ENCODE measurements at regions not wholly inside any gene's neighbourhood (a gene's known extent, or its start where the extent isn't known, plus 50 kb on each side); places are given as distances from the start of the nearest gene placed in this dataset.
A peak's percentile ranks its signal among the peaks of the same experiment; 100 is the strongest.

DNA sequence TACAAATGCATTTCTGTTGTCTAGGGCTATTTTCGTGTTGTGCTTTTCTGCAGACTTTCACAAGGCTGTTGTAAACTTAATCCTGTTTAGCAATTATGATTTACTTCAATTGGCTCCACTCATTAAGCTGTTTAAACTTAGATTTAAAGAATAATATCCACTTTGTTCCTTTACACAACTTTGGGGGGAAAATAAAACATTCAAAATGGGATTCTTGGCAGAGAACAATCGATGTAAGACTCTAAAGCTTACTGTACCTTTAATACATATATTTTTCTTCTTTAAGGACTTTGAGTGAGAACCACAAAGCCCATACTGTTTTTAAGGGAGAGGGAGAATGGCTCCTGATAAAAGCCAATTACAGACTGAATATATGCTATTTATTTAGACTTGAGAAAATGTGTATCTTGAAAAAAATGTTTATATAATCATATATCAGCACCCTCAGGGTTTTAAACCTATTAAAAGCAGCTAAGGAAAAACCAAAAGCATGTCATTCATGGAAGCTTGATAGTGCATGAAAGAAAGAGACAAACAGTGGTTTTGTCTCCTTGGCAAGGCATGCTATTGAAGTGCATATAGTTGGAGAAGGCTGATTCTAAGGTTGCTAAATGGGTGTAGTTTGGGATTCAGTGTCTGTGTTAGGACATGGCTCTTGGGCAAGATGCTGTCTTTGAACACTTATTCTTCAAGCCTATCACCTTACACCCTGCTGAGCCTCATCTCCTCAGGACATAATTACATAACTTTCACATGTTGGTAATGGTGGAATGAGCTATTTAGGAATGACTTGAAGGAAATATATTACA is 293.4 kb upstream of the TBC1D5 start:
- no peak for DNase-seq

DNA sequence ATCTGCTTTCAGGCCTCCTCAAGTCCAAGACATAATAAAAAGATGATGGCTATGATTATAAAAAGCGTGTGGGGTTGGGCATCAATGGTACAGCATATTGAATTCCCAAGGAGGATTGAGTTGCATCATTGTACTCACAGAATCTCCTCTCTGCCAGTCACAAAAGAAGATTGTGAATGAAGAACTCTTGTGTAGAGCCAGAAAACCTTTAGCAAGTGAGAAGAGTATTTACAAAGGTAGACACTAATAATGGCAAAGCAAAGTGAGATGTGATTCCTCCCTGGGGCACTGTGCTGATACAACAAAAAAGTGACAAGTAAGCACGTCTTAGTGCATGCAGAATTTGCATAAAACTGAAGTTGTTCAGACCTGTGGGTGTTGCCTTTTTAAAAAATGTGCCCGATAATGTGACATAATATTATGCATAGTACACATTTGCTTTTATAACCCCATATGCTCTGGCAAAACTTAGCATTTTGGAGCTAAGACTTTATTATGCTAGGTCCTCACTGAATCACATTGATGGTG is 291.2 kb upstream of the TBC1D5 start:
- no peak for DNase-seq

DNA sequence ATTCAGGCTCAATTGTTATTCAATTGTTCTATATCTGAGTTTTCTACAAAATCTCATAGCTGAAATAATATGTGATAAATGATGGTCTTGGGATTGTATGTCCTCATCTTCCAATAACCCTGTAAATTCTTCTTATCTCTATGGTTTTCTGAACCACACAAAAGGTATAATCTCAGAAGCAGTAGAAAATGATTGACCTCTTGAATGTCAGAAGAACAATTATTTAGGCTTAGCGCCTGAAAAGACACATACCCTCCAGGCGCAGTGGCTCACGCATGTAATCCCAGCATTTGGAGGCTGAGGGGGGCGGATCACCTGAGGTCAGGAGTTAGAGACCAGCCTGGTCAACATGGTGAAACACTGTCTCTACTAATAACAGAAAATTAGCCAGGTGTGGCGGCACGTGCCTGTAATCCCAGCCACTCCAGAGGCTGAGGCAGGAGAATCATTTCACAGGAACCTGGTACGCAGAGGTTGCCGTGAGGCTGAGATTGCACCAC is 288.0 kb upstream of the TBC1D5 start:
- no peak for DNase-seq

DNA sequence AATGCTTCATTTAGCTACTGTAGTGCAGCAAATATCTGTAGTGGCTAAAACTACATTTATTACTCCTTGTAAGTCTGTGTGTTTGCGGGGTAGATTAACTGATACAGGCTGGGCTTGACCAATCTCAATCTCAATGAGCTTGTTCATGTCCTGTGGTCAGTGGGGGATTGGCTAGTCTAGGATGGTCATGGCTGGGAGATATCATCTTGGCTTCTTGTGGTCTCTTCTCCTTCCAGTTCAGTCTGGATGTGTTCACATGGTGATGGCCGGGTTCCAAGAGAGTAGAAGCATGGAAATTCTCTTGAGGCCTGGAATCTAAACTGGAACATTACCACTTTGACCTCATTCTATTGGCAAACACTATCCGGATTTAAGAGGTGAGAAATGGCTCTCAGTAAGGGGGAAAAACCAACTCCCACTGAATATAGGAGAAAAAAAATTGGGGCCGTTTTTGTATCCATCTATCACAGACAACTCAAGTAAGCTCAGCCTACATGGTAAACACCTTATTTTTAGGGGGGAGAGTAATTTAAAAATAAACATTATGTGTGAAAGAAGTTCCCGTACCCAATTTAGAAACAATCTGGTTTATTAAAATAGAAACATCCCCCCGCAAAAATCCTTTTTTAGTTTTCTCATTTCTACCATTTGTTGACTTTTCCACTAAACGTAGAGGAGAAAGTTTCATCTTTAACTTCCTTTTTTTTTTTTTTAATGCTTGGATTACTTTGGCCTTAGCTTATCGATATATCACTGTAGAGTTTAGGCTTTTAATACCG is 284.9 kb upstream of the TBC1D5 start:
- DNase-seq, result peak; percentile 51

DNA sequence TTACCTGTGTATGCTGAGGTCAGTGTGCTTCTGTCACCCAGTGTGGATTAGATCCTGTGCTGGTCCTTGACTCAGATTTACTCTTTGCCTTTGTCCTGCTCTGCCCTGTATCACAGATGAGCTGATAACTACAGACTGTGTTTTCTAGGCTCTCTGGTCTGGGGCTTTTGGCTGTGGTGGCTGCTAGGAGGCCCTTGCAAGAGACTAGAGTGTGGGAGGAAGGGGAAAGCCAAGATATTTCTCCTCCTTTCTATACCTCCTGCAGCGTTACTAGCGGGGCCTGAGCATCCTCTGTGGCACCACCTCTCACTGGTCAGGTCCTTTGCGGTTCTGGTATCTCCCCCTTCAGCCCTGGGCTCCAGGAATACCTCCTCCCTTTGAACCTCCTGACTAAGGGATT is 282.3 kb upstream of the TBC1D5 start:
- no peak for DNase-seq

DNA sequence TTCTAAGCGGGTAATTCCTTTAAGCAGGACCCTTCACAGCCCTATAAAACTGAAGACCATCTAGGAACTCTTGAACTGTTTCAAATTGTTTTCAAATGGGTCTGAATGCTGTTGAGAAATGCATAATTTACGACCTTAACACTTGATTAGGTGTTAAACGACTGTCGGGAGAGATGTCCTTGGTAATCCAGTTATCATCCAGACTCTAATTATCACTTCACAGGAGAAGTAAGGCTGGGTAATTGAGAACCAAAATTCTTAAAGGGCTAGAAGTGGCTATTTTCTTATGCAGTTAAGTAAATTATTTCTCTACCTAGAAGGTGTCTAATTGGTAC is 276.7 kb upstream of the TBC1D5 start:
- no peak for DNase-seq

DNA sequence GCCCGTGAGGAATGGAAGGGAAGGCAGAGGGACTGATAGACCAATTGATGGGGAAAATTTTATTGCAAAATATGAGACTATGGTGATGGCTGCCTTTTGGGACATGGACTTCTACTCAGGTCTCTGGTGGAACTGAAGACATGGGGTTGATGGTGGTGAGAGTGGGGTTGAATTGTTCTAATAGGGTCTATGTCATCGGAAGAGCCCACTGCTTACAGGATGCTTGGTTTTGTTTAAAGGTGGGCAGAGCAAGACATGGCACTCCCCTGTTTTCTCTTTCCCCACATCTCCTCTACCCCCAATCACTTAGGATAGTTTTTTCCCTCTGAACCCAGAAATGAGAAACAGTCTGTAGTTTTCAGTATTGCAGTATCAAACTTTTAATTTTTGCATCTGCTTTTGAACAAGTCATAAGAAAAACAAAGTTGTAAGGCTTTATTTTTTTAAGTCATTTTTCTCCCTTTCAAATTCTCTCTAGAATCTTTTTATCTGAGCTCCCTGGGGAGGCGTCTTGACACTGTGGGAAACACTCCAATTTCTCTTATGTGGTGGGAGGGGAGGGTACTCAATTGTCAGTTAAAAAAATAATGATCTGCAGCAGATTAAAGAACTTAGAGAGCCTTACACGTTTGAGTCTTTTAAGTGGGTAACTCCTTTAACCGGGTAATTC is 276.2 kb upstream of the TBC1D5 start:
- peak; percentile 62 for DNase-seq

DNA sequence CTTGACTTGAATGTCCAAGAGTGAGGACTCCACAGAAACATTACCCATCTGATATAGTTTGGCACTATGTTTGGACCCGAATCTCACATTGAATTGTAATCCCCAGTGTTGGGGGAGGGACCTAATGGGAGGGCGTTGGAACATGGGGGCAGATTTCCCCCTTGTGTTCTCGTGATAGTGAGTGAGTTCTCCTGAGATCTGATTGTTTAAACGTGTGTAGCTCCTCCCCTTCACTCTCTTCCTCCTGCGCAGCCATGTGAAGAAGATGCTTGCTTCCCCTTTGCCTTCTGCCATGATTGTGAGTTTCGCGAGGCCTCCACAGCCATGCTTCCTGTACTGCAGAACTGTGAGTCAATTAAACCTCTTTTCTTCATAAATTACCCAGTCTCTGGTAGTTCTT is 273.9 kb upstream of the TBC1D5 start:
- no peak for DNase-seq

DNA sequence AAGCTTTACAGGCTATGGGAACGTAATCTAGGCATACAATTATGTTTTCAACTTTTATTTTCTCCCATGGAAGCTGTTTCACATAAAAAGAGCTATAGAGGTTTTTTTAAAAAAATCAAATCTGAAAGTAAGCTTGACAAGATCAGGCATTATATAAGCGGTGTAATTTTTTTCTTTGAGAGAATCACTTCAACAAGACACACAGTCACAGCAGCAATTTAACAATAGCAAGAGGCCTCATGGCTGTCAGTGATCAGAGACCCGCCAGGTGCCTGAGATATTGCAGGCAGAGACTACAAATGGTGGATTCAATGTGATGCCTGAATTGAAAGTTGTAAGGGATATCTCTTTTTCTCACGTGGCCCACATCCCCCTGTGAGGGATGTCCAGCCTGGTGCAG is 270.5 kb upstream of the TBC1D5 start:
- DNase-seq, result no peak

DNA sequence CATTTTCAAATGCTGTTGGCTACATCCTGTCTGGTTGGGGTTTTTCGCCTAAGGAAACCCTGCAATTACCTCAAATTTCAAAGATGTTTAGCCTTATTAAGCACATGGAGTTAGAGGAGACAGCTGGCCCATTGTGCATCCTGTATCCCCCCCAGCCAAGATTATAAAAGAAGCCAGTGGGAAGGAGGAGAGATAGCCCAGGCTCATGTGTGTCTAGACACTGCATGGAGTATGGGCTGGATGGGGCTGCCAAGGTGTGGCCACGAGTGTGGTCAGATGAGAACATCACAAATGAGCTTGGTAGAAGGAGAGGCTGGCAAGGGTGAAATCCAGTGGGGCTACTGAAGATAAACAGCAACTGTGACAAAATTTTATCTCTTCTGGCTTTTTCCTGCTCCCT is 270.0 kb upstream of the TBC1D5 start:
- DNase-seq, result no peak

DNA sequence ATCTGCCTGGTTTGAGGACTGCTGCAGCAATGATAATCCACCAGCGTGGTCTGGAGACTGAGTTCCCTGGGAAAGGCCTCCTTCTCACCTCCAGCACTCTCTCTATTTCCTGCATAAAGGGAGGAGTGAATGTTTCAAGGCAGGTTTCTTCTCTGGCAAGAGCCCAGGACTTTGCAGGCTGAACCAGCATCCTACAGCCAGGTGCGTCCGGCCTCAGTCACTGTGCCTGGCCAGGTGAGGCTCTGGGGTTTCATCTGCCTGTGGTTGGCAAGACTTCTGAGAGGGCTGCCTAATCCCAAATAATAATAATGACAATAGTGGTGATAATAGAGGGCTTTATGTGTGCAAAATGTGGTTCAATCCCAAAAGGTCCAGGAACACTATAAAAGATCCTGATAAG is 269.0 kb upstream of the TBC1D5 start:
- DNase-seq, result no peak

DNA sequence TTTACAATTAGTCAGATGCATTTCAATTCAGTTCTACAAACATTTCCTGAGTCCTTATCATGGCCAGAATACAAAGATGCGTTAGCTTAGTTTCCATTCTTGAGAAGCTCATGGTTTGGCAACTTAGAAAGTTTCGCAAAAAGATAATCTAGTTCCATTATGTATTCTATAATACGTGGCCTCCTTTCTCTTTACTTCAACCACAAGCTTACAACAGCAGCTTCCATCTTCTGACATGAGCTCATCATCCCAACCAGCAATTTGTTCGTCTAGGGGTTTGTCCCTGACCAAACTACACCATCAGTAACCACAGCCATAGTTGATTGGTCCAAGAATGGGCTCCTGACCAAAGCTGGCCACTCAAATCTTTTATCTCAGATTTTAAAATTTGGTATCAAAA is 267.6 kb upstream of the TBC1D5 start:
- no peak for DNase-seq

DNA sequence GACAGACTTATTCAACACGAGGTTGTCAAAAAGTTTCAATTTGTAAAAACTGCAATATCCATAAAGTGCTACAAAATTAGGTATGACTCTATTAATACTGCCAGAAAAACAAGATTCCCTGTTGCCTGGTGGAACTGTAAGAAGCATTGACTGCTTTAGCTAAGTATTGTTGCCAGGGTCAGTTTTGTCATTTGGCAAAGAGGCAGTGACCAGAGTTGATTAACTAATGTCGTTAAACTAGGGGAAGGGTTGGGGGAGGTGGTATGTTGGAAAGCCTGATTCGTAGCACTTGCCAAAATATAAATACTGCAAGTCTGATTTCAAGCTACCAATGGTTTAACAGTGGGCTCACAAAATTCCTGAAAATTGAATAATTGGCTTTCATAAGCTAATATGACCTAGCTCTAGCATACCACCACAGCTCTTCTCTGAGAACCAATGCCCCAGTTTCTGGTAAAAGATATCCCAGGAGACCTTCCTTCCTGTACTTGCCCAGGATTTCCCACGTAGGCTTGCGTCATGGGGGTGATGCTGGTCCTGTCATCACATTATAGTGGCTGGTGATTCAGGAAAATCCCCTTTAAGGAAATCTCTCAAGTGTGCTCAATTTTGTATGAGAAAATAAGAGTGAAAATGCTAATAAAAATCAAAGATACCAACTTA is 266.4 kb upstream of the TBC1D5 start:
- DNase-seq, result peak; percentile 84

DNA sequence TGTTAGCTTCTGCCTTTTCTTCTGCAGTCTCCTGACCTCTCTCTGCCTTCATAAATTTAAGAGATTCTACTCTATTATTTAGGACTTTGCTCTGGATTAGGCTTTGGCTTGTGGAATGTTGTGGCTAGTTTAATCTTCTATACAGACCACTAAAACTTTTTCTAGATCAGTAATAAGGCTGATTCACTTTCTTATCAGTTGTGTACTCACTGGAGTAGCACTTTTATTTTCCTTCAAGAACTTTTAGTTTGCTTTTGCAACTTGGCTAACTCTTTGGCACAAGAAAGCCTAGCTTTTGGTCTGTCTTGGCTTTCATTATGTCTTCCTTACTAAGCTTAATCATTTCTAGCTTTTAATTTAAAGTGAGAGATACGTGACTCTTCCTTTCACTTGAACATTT is 265.5 kb upstream of the TBC1D5 start:
- DNase-seq, result peak; percentile 32

DNA sequence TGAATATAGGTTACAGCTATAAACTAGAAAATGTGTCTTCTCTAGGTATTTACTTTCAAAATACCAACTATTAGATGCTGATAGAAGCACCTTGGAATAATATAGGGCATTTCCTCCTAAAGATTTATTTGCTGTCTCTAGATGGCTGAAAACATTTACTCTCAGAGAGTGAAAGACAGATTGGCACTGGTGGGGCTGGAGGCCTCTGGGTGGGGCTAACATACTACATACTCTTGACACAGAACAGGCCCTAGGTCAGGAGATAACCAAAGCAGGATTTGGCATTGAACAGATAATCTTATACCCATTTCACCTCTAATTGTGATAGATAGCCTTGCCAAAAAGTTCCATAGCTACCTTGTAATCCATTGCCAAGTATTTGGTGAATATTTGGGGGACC is 253.3 kb upstream of the TBC1D5 start:
- no peak for DNase-seq

DNA sequence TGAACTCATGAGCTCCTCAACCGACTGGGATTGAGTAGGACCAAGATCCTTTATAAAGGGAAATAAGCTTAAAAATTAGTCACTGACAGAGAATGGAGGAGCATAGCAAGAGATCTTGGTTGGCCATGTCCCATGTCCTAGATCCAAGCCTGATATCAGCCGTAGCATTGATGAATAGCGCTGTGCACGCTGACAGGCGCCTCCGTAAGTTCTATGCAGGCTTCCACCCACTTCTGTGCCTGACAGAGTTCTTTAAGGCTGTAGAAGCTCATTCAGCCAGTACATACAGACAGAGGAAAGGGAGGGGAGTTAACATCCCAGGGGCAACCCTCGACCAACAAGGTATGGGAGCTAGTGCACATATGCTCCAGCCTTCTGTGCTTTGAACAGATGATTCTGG is 251.7 kb upstream of the TBC1D5 start:
- DNase-seq, result no peak

DNA sequence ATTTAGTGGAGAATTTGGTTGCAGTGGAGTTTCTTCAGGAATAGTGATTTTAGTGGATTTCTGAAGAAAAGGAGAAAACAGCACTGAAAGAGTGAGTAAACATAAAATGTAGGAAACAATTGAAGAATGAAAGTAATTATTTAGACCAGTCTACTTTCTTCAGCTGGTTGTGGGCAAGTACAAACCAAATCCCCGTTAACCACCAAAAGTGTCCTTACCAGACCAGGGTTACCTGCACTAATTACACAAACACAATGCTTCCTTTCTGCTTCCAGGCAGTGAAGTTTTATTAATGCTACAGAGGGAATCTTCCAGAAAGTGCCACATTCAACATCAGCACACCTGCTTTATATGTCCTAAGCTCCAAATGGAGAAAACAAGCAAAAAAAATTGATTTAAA is 248.0 kb upstream of the TBC1D5 start:
- DNase-seq, result no peak

DNA sequence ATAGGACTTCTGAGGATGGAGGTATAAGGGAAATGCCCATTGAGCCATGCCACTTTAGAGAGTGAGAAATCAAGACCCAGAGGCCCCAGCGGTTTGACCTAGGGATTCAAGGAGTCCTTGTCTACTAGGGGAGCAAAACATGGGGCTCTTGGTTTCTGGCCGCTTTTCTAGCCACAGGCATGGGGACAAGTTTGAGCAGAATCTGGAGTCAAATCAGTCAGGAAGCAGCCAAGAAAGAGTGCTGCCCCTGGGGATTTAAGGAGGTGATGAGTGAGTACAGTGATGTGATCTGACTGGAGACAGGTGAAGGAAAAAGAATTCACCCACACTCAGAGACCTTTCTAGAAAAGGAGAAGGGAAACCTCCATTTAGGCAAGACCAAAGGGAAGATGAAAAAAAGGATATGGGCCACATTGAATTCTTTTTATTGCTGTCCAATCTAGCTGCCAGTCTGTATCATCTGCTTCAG is 244.0 kb upstream of the TBC1D5 start:
- no peak for DNase-seq

DNA sequence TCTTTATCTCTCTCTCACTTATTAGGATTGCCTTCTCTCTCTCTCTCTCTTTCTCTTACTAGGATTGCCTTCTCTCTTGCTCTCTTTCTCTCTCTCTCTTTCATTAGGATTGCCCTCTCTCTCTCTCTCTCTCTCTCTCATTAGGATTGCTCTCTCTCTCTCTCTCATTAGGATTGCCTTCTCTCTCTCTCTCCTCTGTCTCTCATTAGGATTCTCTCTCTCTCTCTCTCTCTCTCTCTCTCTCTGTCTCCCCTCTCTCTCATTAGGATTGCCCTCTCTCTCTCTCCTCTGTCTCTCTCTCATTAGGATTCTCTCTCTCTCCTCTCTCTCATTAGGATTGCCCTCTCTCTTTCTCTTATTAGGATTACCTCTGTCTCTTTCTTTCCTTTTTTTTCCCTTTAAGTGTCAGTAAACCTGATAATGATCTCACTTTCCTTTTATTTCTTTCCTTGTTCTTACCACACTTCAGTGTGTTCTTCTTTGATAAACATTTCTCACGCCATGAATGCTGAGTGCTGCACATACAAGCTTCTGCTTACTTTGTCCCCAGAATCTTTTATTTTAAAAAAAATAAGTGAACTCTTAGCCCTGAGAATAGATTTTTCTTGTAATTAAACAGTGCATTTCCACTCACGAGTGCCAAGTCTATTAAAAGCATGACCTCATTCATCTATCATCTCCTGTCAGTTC is 243.4 kb upstream of the TBC1D5 start:
- DNase-seq, result no peak

DNA sequence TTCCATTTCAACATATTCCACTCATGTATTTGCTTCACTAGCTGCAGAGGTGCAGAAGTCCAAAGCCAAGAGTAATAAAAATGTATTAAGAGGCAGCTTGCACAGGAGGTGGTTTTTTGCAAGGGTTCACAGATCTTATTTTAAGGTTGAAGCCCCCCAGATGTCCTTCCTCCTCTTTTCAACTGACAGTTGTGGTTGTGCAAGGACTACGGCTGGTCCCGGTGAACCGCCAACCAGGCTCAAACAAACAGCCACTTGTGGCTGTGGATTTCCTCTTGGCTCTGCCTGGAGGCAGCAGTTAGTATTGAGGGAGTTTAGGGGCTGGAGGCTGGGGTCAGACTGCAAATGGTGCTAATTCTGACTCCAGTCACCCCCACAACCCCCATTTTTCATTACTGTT is 240.7 kb upstream of the TBC1D5 start:
- DNase-seq, result no peak

DNA sequence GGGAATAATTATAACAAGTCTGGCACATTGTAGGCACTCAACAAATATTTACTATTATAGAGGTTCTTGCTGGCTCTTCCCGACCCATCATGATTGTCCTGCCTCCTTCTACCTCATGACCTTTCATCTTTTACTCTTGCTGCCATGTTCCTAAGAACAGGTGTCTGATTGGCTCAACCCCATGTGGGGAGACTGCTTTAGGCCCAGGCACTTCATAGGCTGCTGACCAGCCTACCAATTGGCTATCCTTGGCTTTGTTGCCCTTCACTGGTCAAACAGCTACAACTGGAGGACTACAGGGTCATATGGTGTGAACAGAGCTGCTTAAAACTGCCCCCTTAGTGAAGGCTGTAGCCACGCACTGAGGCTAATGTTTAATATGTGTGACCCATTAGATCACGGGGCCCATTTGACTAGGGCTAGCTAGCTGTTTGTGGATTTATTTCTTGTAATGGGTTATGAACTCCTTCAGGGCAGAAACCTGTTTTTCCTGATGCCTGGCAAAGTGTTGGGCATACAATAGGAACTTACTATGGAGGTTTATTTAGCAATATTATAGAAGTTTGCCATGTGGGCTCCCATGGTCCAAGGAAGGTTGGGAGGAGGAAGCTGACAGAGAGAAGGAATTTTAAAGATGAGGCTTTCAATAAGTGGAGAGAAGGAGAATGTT is 239.9 kb upstream of the TBC1D5 start:
- no peak for DNase-seq

All from fibroblast of skin of scalp (primary cell).